ENCODE measurements at regions not wholly inside any gene's neighbourhood (a gene's known extent, or its start where the extent isn't known, plus 50 kb on each side); places are given as distances from the start of the nearest gene placed in this dataset.

DNA sequence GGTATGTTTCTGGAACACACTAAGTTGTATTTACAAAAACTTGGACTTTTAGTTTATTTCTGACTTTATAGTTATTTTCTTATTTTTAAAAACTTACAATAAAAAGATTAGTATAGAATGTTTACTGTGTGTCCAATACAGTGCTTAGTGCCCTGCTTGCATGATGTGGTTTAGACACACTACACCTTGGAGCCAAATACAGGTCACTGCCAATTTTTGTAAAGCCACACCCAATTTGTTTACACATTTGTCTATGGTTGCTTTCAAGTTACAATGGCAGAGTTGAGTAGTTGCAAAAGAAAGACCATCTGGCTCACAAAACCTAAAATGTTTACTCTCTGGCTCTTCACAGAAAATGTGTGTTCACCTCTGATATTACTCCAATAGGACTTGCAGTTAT, 807.1 kb downstream of the KCNJ2 start:
- Mint-ChIP-seq H3K27ac (ENCODE audit: unreplicated experiment) (no peak overlapping the region), H3K4me3 (ENCODE audit: low read depth, unreplicated experiment) (no peak overlapping the region), H3K27me3 (ENCODE audit: unreplicated experiment) (peaks cover 21% of the 10 kb centered on the region), H3K4me1 (ENCODE audit: low read depth, unreplicated experiment) (no peaks in the 10 kb centered on the region), H3K36me3 (ENCODE audit: insufficient read depth, unreplicated experiment) (no peaks in the 10 kb centered on the region), H3K9me3 (ENCODE audit: low read depth, unreplicated experiment) (peaks cover 6% of the 10 kb centered on the region)
- CTCF ChIA-PET, result no interaction called here
- TF ChIP-seq, protein P1, sequence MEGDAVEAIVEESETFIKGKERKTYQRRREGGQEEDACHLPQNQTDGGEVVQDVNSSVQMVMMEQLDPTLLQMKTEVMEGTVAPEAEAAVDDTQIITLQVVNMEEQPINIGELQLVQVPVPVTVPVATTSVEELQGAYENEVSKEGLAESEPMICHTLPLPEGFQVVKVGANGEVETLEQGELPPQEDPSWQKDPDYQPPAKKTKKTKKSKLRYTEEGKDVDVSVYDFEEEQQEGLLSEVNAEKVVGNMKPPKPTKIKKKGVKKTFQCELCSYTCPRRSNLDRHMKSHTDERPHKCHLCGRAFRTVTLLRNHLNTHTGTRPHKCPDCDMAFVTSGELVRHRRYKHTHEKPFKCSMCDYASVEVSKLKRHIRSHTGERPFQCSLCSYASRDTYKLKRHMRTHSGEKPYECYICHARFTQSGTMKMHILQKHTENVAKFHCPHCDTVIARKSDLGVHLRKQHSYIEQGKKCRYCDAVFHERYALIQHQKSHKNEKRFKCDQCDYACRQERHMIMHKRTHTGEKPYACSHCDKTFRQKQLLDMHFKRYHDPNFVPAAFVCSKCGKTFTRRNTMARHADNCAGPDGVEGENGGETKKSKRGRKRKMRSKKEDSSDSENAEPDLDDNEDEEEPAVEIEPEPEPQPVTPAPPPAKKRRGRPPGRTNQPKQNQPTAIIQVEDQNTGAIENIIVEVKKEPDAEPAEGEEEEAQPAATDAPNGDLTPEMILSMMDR (IDR thresholded peaks at IDR 0.05; ENCODE audit: unreplicated experiment), result no peak
- intact Hi-C loops (cut with micrococcal nuclease; ENCODE audit: unreplicated experiment), result no loop called here
- no TSS peak for BruUV-seq (replicated peaks)
- no peak for DNase-seq

DNA sequence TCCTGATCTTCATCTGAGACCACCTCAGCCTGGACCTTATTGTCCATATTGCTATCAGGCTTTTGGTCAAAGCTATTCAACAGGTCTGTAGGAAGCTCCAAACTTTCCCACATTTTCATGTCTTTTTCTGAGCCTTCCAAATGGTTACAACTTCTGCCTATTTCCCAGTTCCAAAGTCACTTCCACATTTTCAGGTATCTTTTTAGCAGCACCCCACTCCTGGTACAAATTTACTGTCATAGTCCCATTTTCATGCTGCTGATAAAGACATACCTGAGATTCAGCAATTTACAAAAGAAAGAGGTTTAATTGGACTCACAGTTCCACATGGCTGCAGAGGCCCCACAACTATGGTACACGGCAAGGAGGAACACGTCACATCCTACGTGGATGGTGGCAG, 815.5 kb downstream of the KCNJ2 start:
- BruUV-seq (replicated peaks), result no TSS peak
- H3K27me3 Mint-ChIP-seq (ENCODE audit: unreplicated experiment), result no peaks in the 10 kb centered on the region
- no peaks in the 10 kb centered on the region for H3K4me1 Mint-ChIP-seq (ENCODE audit: low read depth, unreplicated experiment)
- no peak overlapping the region for H3K27ac Mint-ChIP-seq (ENCODE audit: unreplicated experiment)
- H3K4me3 Mint-ChIP-seq (ENCODE audit: low read depth, unreplicated experiment), result no peak overlapping the region
- no peak for DNase-seq
- no peaks in the 10 kb centered on the region for H3K36me3 Mint-ChIP-seq (ENCODE audit: insufficient read depth, unreplicated experiment)
- intact Hi-C loops (cut with micrococcal nuclease; ENCODE audit: unreplicated experiment), result no loop called here
- CTCF ChIA-PET, result no interaction called here
- H3K9me3 Mint-ChIP-seq (ENCODE audit: low read depth, unreplicated experiment), result peaks cover 11% of the 10 kb centered on the region
- TF ChIP-seq, protein P1 (IDR thresholded peaks at IDR 0.05; ENCODE audit: unreplicated experiment), result no peak

DNA sequence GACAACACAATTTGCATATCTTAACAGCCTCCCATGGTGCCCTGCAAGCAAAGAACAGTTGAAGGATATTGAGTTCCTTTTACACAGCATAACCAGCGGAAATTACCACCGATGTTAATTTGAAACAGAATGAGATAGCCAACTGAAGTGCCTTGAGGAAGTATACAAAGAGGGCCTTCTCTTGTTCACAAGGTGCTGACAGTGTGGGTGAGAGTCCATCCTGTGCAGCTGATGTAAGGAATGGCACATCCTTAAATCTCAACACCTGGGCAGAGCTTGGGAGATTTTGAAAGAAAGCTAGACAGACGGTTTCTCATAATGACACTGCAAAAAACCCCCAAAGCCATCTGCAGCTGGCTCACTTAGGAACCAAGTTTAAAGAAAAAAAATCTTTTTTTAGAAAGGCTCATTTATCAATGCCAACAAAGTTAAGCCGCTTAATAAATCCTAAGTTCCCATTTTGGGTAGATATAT, 818.6 kb downstream of the KCNJ2 start:
- no peak overlapping the region for H3K27ac Mint-ChIP-seq (ENCODE audit: unreplicated experiment)
- H3K4me1 Mint-ChIP-seq (ENCODE audit: low read depth, unreplicated experiment), result no peaks in the 10 kb centered on the region
- BruUV-seq (replicated peaks), result no TSS peak
- intact Hi-C loops (cut with micrococcal nuclease; ENCODE audit: unreplicated experiment), result no loop called here
- no peaks in the 10 kb centered on the region for H3K36me3 Mint-ChIP-seq (ENCODE audit: insufficient read depth, unreplicated experiment)
- TF ChIP-seq, protein P1 (IDR thresholded peaks at IDR 0.05; ENCODE audit: unreplicated experiment), result no peak
- no peaks in the 10 kb centered on the region for H3K27me3 Mint-ChIP-seq (ENCODE audit: unreplicated experiment)
- CTCF ChIA-PET, result no interaction called here
- peaks cover 14% of the 10 kb centered on the region for H3K9me3 Mint-ChIP-seq (ENCODE audit: low read depth, unreplicated experiment)
- no peak for DNase-seq
- H3K4me3 Mint-ChIP-seq (ENCODE audit: low read depth, unreplicated experiment), result no peak overlapping the region

DNA sequence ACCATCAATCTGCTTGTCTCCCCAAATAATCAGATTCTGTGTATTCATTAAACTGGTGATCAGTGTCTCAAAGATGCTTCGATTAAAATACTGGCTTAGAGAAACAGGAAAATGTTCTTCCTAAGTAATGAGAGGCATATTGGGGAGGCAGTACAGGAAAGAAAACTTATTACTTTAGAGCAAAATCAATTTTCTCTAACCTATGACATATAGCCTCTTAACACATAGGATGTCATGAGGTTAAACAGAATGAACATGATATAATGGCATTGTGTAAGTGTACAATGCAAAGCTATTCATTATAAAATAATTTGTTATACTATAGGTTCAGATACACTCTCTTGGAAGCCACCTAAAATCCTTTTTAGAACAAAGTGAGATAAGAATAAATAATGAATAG, 819.3 kb downstream of the KCNJ2 start:
- H3K36me3 Mint-ChIP-seq (ENCODE audit: insufficient read depth, unreplicated experiment), result no peaks in the 10 kb centered on the region

More for the DNA sequence above, 819.3 kb downstream of the KCNJ2 start:
- BruUV-seq (replicated peaks), result no TSS peak
- no peak overlapping the region for H3K27ac Mint-ChIP-seq (ENCODE audit: unreplicated experiment)
- TF ChIP-seq, protein P1 (IDR thresholded peaks at IDR 0.05; ENCODE audit: unreplicated experiment), result no peak
- H3K9me3 Mint-ChIP-seq (ENCODE audit: low read depth, unreplicated experiment), result peaks cover 14% of the 10 kb centered on the region
- H3K4me1 Mint-ChIP-seq (ENCODE audit: low read depth, unreplicated experiment), result no peaks in the 10 kb centered on the region
- DNase-seq, result no peak
- no peak overlapping the region for H3K4me3 Mint-ChIP-seq (ENCODE audit: low read depth, unreplicated experiment)
- H3K27me3 Mint-ChIP-seq (ENCODE audit: unreplicated experiment), result no peaks in the 10 kb centered on the region
- CTCF ChIA-PET, result no interaction called here
- intact Hi-C loops (cut with micrococcal nuclease; ENCODE audit: unreplicated experiment), result no loop called here
